WERI-Rb-1 (cell line): ENCODE measurements at regions not wholly inside any gene's neighbourhood (a gene's known extent, or its start where the extent isn't known, plus 50 kb on each side); places are given as distances from the start of the nearest gene placed in this dataset.
A peak's percentile ranks its signal among the peaks of the same experiment; 100 is the strongest.

Source experiments
- DNase-seq: peaks from one replicate; pipeline ENCODE4 v3.0.0-alpha.2; 2020
- H3K27ac ChIP-seq: fragments of 250-450 bp; sonication (Bioruptor Pico); 2 replicates; pipeline ENCODE4 v1.5.1; 2020; ENCODE audit warnings: mild to moderate bottlenecking, moderate library complexity
- H3K27me3 ChIP-seq: fragments of 250-450 bp; sonication (Bioruptor Pico); 2 replicates; pipeline ENCODE4 v1.5.1; 2021; ENCODE audit warnings: mild to moderate bottlenecking, low read depth, moderate library complexity; ENCODE audit not compliant: insufficient read depth, severe bottlenecking
- H3K36me3 ChIP-seq: fragments of 250-450 bp; sonication (Bioruptor Pico); 2 replicates; pipeline ENCODE4 v1.5.1; 2020; ENCODE audit warnings: mild to moderate bottlenecking, moderate library complexity
- H3K4me3 ChIP-seq: 2 replicates; pipeline ENCODE4 v1.5.1; 2011; ENCODE audit warnings: low read depth, mild to moderate bottlenecking, control low read depth, low read length
- H3K9me3 ChIP-seq: fragments of 250-450 bp; sonication (Bioruptor Pico); 2 replicates; pipeline ENCODE4 v1.5.1; 2021; ENCODE audit warnings: mild to moderate bottlenecking, moderate library complexity; ENCODE audit not compliant: severe bottlenecking
- CTCF ChIP-seq: IDR thresholded peaks from 2 replicates; pipeline ENCODE4 v1.5.1; 2011; ENCODE audit warnings: low read depth, mild to moderate bottlenecking, control low read depth, inconsistent platforms, low read length

GRCh38 chr3:74302281-74302680 lies 312.2 kb downstream of the CNTN3 start:
- no peak overlapping the region for H3K4me3 ChIP-seq
- H3K27ac ChIP-seq: peak overlapping the region; percentile 53; the same call in 1 of the 2 replicates
- no peaks in the 10 kb centered on the region for H3K9me3 ChIP-seq
- no peaks in the 10 kb centered on the region for H3K27me3 ChIP-seq
- no peaks in the 10 kb centered on the region for H3K36me3 ChIP-seq
- DNase-seq: no peak
- no peak for TF ChIP-seq CTCF

DNA sequence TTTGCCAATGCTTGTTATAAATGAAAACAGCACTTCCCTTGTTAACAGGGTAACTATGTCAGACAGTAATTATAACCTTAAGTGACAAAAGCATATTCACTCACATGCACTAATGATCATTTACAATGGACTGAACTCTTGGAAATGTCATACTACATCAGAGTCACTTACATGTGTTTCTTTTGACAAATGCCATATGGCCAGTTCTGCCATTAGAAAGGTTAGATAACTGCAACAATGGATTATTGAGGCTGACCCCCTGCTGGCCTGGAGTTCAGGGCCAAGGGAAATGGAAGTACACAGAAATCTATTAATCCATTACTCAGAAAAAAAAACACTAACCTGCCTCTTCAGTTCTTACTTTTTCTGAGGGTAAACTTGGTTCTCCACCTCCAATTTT lies 313.4 kb downstream of the CNTN3 start:
- Histone ChIP-seq H3K36me3 (no peaks in the 10 kb centered on the region), H3K9me3 (no peaks in the 10 kb centered on the region), H3K4me3 (no peak overlapping the region), H3K27me3 (no peaks in the 10 kb centered on the region), H3K27ac (no peak overlapping the region)
- no peak for TF ChIP-seq CTCF
- DNase-seq: peak; percentile 69

GRCh38 chr3:74295479-74295878 lies 319.0 kb downstream of the CNTN3 start:
- H3K36me3 ChIP-seq: no peaks in the 10 kb centered on the region
- TF ChIP-seq CTCF: no peak
- H3K27ac ChIP-seq: no peak overlapping the region
- DNase-seq: no peak
- no peak overlapping the region for H3K4me3 ChIP-seq
- no peaks in the 10 kb centered on the region for H3K9me3 ChIP-seq
- H3K27me3 ChIP-seq: no peaks in the 10 kb centered on the region

GRCh38 chr3:74288761-74289160 lies 325.7 kb downstream of the CNTN3 start:
- Histone ChIP-seq H3K4me3 (no peak overlapping the region), H3K27ac (no peak overlapping the region), H3K36me3 (no peaks in the 10 kb centered on the region), H3K27me3 (no peaks in the 10 kb centered on the region), H3K9me3 (no peaks in the 10 kb centered on the region)
- no peak for DNase-seq
- TF ChIP-seq CTCF: no peak

- Histone ChIP-seq H3K9me3 (no peaks in the 10 kb centered on the region), H3K36me3 (no peaks in the 10 kb centered on the region), H3K4me3 (no peak overlapping the region), H3K27me3 (no peaks in the 10 kb centered on the region), H3K27ac (no peak overlapping the region)
- DNase-seq: no peak
- TF ChIP-seq CTCF: no peak
Observed at GRCh38 chr3:74287557-74287956, 326.9 kb downstream of the CNTN3 start.

- TF ChIP-seq CTCF: no peak
- Histone ChIP-seq H3K4me3 (no peak overlapping the region), H3K27ac (no peak overlapping the region), H3K27me3 (no peaks in the 10 kb centered on the region), H3K36me3 (no peaks in the 10 kb centered on the region), H3K9me3 (no peaks in the 10 kb centered on the region)
- no peak for DNase-seq
Observed at GRCh38 chr3:74282202-74282601, 332.3 kb downstream of the CNTN3 start.
